ENCODE measurements at regions not wholly inside any gene's neighbourhood (a gene's known extent, or its start where the extent isn't known, plus 50 kb on each side); places are given as distances from the start of the nearest gene placed in this dataset.
A peak's percentile ranks its signal among the peaks of the same experiment; 100 is the strongest.

GRCh38 chr10:113376428-113376827, 176.4 kb upstream of the HABP2 start:
- no peak for DNase-seq

- DNase-seq = no peak
Observed at GRCh38 chr10:113379091-113379490, 173.8 kb upstream of the HABP2 start.

GRCh38 chr10:113381416-113381815, 171.4 kb upstream of the HABP2 start:
- DNase-seq = no peak

GRCh38 chr10:113381981-113382509, 170.8 kb upstream of the HABP2 start:
- DNase-seq = no peak

GRCh38 chr10:113382691-113383090, 170.2 kb upstream of the HABP2 start:
- no peak for DNase-seq

- DNase-seq = no peak
Observed at GRCh38 chr10:113384181-113384580, 168.7 kb upstream of the HABP2 start.

- DNase-seq = peak; percentile 23
Observed at GRCh38 chr10:113385021-113385999, 167.5 kb upstream of the HABP2 start.

- no peak for DNase-seq
Observed at GRCh38 chr10:113386005-113386404, 166.8 kb upstream of the HABP2 start.

GRCh38 chr10:113389969-113390368, 162.9 kb upstream of the HABP2 start:
- DNase-seq = no peak

GRCh38 chr10:113390896-113391295, 162.0 kb upstream of the HABP2 start:
- DNase-seq = no peak

GRCh38 chr10:113397047-113397446, 155.8 kb upstream of the HABP2 start:
- no peak for DNase-seq

GRCh38 chr10:113399065-113399464, 153.8 kb upstream of the HABP2 start:
- DNase-seq = no peak

- no peak for DNase-seq
Observed at GRCh38 chr10:113402602-113403001, 150.3 kb upstream of the HABP2 start.

GRCh38 chr10:113407218-113407617, 145.6 kb upstream of the HABP2 start:
- DNase-seq = no peak

GRCh38 chr10:113409175-113409574, 143.7 kb upstream of the HABP2 start:
- no peak for DNase-seq

GRCh38 chr10:113410618-113411017, 142.2 kb upstream of the HABP2 start:
- no peak for DNase-seq

- no peak for DNase-seq
Observed at GRCh38 chr10:113411456-113411855, 141.4 kb upstream of the HABP2 start.

- no peak for DNase-seq
Observed at GRCh38 chr10:113412161-113412560, 140.7 kb upstream of the HABP2 start.

- DNase-seq = no peak
Observed at GRCh38 chr10:113414543-113414942, 138.3 kb upstream of the HABP2 start.

- DNase-seq = no peak
Observed at GRCh38 chr10:113415246-113415645, 137.6 kb upstream of the HABP2 start.

GRCh38 chr10:113420057-113420732, 132.7 kb upstream of the HABP2 start:
- no peak for DNase-seq

GRCh38 chr10:113420733-113421675, 131.8 kb upstream of the HABP2 start:
- DNase-seq = no peak

GRCh38 chr10:113422371-113422770, 130.5 kb upstream of the HABP2 start:
- no peak for DNase-seq

All from SHP77 treated with DMSO at 0.1 percent for 48 hours (cell line).